Ishikawa (cell line): ENCODE measurements at regions not wholly inside any gene's neighbourhood (a gene's known extent, or its start where the extent isn't known, plus 50 kb on each side); places are given as distances from the start of the nearest gene placed in this dataset.

Source experiments
- EP300 ChIP-seq: IDR thresholded peaks from 2 replicates; pipeline ENCODE4 v1.6.1; 2012; ENCODE audit warnings: borderline replicate concordance
- NFIC ChIP-seq: IDR thresholded peaks from 2 replicates; pipeline ENCODE4 v1.6.1; 2012
- RAD21 ChIP-seq: IDR thresholded peaks from 2 replicates; pipeline ENCODE4 v1.6.1; 2012; ENCODE audit warnings: low read depth
- TCF12 ChIP-seq: IDR thresholded peaks from 2 replicates; pipeline ENCODE4 v1.6.1; 2012; ENCODE audit warnings: low read depth
- ZBTB7A ChIP-seq: IDR thresholded peaks from 2 replicates; pipeline ENCODE4 v1.6.1; 2012; ENCODE audit warnings: low read depth
- TF ChIP-seq, protein P1 (sequence below): IDR thresholded peaks from 2 replicates; pipeline ENCODE4 v1.6.1; 2012

- TF ChIP-seq, protein P1, sequence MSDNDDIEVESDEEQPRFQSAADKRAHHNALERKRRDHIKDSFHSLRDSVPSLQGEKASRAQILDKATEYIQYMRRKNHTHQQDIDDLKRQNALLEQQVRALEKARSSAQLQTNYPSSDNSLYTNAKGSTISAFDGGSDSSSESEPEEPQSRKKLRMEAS: no peak
- TF ChIP-seq NFIC (no peak), RAD21 (no peak), TCF12 (no peak), EP300 (no peak), ZBTB7A (no peak)
These were observed 185.0 kb upstream of the PTBP2 start for GRCh38 chr1:96536581-96536980.
